ENCODE measurements at regions not wholly inside any gene's neighbourhood (a gene's known extent, or its start where the extent isn't known, plus 50 kb on each side); places are given as distances from the start of the nearest gene placed in this dataset.

DNA sequence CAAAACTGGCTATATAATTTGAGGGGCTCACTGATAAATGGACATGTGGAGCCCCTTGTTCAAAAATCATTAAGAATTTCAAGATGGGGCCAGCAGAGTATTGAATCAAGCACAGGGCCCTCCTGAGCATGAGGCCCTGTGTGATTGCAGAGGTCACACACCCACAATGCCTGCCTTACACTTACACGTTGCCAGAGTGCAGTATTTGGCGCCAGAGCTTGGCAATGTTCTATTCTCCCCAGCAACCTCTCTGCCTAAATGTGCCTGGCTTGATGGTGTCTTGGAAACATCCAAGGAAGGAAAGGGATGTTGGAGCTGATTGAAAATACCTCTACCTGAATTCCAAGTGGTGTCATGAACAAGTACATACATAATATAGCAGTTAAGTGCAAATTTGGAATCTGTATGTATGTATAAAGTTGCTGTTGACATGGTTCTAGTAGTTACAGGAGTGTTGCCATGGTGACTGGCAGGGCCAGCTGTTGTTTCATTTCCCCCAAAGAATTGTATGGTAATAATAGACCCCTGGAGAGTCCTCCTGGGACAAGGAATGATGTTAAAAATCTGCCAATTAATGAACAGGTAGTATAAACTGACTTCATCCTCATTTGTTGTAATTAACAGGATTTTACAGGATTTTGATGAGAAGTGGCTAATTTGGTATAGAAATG lies 205.7 kb upstream of the NAV2 start:
- Histone ChIP-seq H3K4me3 (no peak overlapping the region), H3K9me3 (no peaks in the 10 kb centered on the region), H3K27me3 (peaks cover 0 to 3% (median 0%) of the 10 kb centered on the region in 3 donors), H3K27ac (no peak overlapping the region), H3K4me1 (no peaks in the 10 kb centered on the region), H3K36me3 (no peaks in the 10 kb centered on the region)
- TF ChIP-seq POLR2AphosphoS5 (IDR thresholded peaks at IDR 0.05): no peak
- TF ChIP-seq, protein P1, sequence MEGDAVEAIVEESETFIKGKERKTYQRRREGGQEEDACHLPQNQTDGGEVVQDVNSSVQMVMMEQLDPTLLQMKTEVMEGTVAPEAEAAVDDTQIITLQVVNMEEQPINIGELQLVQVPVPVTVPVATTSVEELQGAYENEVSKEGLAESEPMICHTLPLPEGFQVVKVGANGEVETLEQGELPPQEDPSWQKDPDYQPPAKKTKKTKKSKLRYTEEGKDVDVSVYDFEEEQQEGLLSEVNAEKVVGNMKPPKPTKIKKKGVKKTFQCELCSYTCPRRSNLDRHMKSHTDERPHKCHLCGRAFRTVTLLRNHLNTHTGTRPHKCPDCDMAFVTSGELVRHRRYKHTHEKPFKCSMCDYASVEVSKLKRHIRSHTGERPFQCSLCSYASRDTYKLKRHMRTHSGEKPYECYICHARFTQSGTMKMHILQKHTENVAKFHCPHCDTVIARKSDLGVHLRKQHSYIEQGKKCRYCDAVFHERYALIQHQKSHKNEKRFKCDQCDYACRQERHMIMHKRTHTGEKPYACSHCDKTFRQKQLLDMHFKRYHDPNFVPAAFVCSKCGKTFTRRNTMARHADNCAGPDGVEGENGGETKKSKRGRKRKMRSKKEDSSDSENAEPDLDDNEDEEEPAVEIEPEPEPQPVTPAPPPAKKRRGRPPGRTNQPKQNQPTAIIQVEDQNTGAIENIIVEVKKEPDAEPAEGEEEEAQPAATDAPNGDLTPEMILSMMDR (IDR thresholded peaks at IDR 0.05): no peak
- TF ChIP-seq POLR2A (IDR thresholded peaks at IDR 0.05): no peak
- TF ChIP-seq EP300 (IDR thresholded peaks at IDR 0.05): no peak
- no peak for DNase-seq
- intact Hi-C loops (cut with DNase I): no loop called here
- WGBS, 2 donors: 69 to 72% methylated on average over 2 of the region's 2 CpGs

DNA sequence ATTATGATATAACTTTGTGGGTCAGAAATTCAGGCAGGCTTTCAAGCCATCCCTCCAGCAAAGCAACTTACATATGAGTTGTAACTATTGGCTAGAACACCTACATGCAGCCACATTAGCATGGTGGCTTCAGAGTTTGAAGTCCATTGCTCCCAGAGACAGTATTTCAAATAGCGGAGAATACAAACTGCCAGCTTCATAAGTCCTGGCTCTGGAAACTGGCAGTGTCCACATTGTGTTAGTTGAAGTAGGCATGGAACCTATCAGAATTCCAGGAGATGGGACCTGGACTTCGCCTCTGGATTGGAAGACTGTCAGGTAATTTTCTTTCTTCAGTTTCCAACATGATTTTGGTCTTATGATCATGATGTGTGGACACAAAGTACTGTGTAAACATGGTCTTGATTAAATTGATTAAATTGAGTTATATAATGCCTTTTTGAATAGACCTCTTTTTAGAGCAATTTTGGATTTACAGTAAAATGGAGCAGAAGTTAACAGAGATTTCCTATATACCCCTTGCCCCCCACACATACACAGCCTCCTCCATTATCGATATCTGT lies 209.9 kb upstream of the NAV2 start:
- no peaks in the 10 kb centered on the region for H3K9me3 ChIP-seq
- 89 to 91% methylated on average over 3 of the region's 3 CpGs for WGBS, 2 donors
- DNase-seq: no peak
- peaks cover 0 to 18% (median 3%) of the 10 kb centered on the region in 4 donors for H3K4me1 ChIP-seq
- no peak overlapping the region for H3K4me3 ChIP-seq
- no peak overlapping the region for H3K27ac ChIP-seq
- no peak for TF ChIP-seq POLR2A (IDR thresholded peaks at IDR 0.05)
- no peak for TF ChIP-seq POLR2AphosphoS5 (IDR thresholded peaks at IDR 0.05)
- TF ChIP-seq, protein P1 (IDR thresholded peaks at IDR 0.05): no peak
- no peak for TF ChIP-seq EP300 (IDR thresholded peaks at IDR 0.05)
- H3K36me3 ChIP-seq: no peaks in the 10 kb centered on the region
- no peaks in the 10 kb centered on the region for H3K27me3 ChIP-seq
- intact Hi-C loops (cut with DNase I): no loop called here

DNA sequence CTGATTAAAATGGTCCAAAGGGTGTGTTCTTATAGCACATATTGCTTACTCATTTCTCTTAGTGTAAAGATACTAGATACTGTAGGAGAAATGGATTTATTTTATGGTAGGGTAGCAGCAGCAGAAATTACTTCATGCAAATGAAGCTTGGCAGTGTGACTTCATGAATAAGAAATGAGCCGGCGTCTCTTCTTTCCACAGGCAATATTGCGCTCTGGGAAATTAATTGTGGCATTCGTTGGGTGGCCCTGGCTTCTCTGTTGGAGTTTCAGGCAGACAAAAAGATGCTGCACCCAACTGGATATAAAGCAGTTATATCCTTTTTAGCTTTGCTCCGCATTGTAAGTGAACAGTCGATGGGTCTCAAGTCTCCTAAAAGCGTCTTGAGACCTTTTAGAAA lies 211.0 kb upstream of the NAV2 start:
- 86 to 94% methylated on average over 7 of the region's 7 CpGs for WGBS, 2 donors
- intact Hi-C loops (cut with DNase I): no loop called here

DNA sequence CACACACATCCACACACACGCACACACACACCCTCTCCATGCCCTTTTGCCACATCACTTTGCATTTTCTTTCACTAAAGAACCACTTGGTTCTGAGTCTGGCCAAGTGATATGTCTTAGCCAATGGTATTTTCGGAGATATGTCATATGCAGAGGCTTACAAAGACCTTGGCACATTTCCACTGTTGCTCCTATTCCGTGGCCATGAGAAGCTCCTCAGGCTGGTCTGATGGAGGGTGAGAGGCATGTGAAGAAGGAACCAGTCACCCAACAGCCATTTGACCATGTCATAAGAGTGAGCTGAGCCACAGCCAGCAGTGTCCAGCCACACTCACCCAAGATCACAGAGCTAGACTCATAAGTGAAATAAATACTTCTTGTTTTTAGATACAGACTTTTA lies 212.6 kb upstream of the NAV2 start:
- Histone ChIP-seq H3K9me3 (peaks cover 0 to 3% (median 0%) of the 10 kb centered on the region in 4 donors), H3K27me3 (no peaks in the 10 kb centered on the region), H3K27ac (no peak overlapping the region), H3K4me3 (no peak overlapping the region), H3K36me3 (no peaks in the 10 kb centered on the region), H3K4me1 (peaks cover 0 to 18% (median 3%) of the 10 kb centered on the region in 4 donors)
- TF ChIP-seq POLR2AphosphoS5 (IDR thresholded peaks at IDR 0.05): no peak
- no peak for DNase-seq
- intact Hi-C loops (cut with DNase I): no loop called here
- WGBS, 2 donors: 75 to 82% methylated on average over 3 of the region's 3 CpGs

More for the DNA sequence above, 211.0 kb upstream of the NAV2 start:
- no peaks in the 10 kb centered on the region for H3K36me3 ChIP-seq
- H3K27me3 ChIP-seq: no peaks in the 10 kb centered on the region
- DNase-seq: no peak
- peaks cover 0 to 18% (median 3%) of the 10 kb centered on the region in 4 donors for H3K4me1 ChIP-seq
- TF ChIP-seq, protein P1 (IDR thresholded peaks at IDR 0.05): no peak
- no peak overlapping the region for H3K4me3 ChIP-seq
- H3K27ac ChIP-seq: no peak overlapping the region
- no peaks in the 10 kb centered on the region for H3K9me3 ChIP-seq

DNA sequence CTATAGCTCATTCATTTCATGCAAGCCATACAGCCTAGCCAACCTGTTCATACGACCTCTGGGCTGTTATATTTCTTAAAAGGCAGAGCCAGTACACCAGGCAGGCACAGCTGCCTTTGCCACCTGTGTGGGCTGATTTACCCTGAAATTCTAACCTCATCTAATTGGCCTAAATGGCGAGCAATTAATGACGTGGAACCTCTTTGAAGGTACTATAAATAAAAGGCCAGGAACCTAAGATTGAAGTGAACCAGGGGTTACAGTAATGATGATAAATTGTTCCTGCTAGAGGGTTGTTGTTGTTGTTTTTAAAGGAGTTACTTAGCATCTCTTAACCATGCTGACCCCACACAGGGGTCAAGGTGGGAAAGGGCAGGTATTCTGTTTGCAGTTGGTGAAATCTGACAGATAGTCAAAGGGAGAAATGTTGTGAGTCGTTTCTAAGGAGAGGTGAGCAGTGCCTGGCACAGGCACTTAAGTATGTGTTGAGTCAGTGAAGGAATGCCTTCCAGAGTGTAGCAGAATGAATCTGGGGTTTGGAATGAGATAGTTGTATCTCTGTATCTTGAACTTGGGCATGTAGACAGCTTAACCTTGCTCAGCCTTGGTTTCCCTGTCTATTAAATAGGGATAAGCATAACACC lies 213.5 kb upstream of the NAV2 start:
- TF ChIP-seq POLR2A (IDR thresholded peaks at IDR 0.05) (no peak), EP300 (IDR thresholded peaks at IDR 0.05) (no peak), POLR2AphosphoS5 (IDR thresholded peaks at IDR 0.05) (no peak)
- TF ChIP-seq, protein P1 (IDR thresholded peaks at IDR 0.05): no peak
- H3K27ac ChIP-seq: no peak overlapping the region
- peaks cover 0 to 18% (median 3%) of the 10 kb centered on the region in 4 donors for H3K4me1 ChIP-seq
- no peaks in the 10 kb centered on the region for H3K36me3 ChIP-seq
- peaks cover 0 to 3% (median 0%) of the 10 kb centered on the region in 4 donors for H3K9me3 ChIP-seq
- no peak overlapping the region for H3K4me3 ChIP-seq
- 41 to 55% methylated on average over 4 of the region's 4 CpGs for WGBS, 2 donors
- intact Hi-C loops (cut with DNase I): no loop called here
- no peak for DNase-seq
- H3K27me3 ChIP-seq: no peaks in the 10 kb centered on the region
